ENCODE measurements at regions not wholly inside any gene's neighbourhood (a gene's known extent, or its start where the extent isn't known, plus 50 kb on each side); places are given as distances from the start of the nearest gene placed in this dataset.

DNA sequence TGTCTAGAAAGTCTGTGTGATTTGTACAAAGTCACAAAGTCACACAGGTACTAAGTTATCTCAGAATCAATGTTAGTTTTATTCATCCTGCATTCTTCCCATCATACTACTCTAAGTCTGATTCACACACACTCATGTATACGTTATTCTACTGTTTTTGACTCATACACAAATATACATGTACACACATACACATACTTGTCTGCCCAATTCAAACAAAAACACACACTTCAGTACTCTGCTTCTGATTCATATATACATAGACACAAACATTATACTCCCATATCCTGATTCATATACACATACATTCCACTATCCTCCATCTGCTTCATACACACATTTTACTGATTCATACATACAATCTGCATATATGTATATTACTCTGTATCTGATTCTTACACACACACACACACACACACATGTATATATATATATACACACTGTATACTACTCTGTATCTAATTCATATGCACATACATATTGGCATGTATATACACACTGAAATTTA is 69.3 kb downstream of the KLF12 start:
- Mint-ChIP-seq H3K27ac (no peak overlapping the region), H3K4me1 (ENCODE audit: unreplicated experiment) (peaks cover 35% of the 10 kb centered on the region), H3K36me3 (peaks cover 25% of the 10 kb centered on the region), H3K27me3 (no peaks in the 10 kb centered on the region), H3K4me3 (no peak overlapping the region), H3K9me3 (peaks cover 7% of the 10 kb centered on the region)
- TF ChIP-seq, protein P1, sequence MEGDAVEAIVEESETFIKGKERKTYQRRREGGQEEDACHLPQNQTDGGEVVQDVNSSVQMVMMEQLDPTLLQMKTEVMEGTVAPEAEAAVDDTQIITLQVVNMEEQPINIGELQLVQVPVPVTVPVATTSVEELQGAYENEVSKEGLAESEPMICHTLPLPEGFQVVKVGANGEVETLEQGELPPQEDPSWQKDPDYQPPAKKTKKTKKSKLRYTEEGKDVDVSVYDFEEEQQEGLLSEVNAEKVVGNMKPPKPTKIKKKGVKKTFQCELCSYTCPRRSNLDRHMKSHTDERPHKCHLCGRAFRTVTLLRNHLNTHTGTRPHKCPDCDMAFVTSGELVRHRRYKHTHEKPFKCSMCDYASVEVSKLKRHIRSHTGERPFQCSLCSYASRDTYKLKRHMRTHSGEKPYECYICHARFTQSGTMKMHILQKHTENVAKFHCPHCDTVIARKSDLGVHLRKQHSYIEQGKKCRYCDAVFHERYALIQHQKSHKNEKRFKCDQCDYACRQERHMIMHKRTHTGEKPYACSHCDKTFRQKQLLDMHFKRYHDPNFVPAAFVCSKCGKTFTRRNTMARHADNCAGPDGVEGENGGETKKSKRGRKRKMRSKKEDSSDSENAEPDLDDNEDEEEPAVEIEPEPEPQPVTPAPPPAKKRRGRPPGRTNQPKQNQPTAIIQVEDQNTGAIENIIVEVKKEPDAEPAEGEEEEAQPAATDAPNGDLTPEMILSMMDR (conservative IDR thresholded peaks at IDR 0.05) = no peak
- no peak for DNase-seq (ENCODE audit: extremely low spot score, unreplicated experiment)

DNA sequence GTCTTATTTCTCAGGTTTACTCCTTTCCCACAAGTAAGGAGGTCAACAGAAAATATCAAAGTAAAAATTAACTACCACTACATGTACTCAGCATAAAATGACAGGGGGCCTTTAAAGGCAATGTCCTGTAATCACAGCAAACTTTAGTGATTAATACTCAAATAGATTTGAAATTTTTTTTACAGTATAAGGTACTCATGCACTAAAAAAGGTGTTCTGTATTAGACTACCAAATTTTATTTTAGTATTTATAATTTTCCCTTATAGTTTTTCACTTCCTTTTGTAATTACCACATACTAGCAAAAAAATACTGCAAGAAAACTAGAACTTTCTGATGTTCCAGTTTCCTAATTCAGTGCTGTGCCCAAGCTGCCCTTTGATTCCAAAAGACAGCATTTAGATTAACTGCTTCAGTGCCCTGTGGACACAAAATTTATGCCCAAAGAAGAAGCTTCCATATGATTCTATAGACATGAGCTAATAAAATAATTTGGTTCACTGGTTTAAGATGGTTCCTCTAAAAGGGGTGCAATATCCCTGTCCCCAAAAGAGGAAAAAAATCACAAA is 70.6 kb downstream of the KLF12 start:
- TF ChIP-seq, protein P1 (conservative IDR thresholded peaks at IDR 0.05) = no peak
- DNase-seq (ENCODE audit: extremely low spot score, unreplicated experiment) = no peak
- Mint-ChIP-seq H3K9me3 (peaks cover 10% of the 10 kb centered on the region), H3K27ac (no peak overlapping the region), H3K27me3 (no peaks in the 10 kb centered on the region), H3K36me3 (peaks cover 23% of the 10 kb centered on the region), H3K4me3 (no peak overlapping the region), H3K4me1 (ENCODE audit: unreplicated experiment) (peaks cover 35% of the 10 kb centered on the region)

DNA sequence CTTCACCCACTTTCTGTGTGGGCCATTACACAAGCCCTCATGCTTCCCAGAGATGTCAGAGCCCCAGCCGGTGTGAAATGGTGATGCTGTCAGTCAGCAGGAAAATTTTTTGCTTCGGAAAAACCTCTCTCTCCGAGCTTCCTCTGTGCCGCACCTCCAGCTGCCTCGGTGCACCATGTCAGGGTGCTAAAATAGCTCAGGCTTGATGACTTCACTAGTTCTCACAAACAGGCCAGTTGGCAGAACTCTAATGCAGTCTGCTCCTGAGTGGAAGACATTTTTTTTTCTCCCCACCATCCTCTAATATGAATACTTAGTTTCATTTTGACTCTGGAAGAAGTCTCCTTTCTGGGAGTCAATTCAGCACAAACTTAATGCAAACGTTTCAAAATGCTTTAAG is 71.3 kb downstream of the KLF12 start:
- Mint-ChIP-seq H3K36me3 (peaks cover 23% of the 10 kb centered on the region), H3K9me3 (peaks cover 10% of the 10 kb centered on the region), H3K27ac (peak overlapping the region; percentile 42), H3K4me1 (ENCODE audit: unreplicated experiment) (peaks cover 35% of the 10 kb centered on the region), H3K4me3 (peak overlapping the region; percentile 55), H3K27me3 (no peaks in the 10 kb centered on the region)
- TF ChIP-seq, protein P1 (conservative IDR thresholded peaks at IDR 0.05) = no peak
- DNase-seq (ENCODE audit: extremely low spot score, unreplicated experiment) = no peak

DNA sequence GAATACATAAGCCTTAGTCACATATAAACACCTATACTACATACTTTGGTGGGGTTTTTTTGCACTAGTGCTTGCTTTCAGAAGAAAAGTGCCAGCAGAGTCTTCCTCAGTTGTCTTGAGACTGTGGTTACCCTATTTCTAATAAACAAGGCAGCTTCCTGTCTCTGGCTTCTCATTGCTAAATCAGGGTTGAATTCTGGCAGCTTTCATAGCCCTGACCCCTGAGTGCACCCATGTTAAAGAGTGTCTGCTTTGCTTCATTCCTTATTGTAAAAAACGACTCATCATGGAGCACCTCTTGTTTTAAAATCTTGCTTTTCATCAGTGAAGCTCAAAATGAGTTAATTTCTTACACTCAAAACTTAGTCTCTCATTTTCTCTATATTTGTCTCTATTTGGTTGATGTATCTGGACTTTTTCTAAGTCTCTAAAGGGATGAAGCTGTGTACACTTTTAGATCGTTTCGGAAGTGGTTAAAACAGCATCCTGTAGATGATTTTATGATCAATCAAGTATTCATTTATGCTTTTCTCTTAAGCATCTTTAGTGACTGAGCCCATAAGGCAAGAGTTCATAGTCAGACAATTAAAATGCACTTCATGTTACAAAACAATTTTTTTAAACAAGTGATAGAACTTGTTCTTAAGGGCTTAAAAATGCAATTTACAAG is 72.1 kb downstream of the KLF12 start:
- TF ChIP-seq, protein P1 (conservative IDR thresholded peaks at IDR 0.05) = no peak
- H3K4me3 Mint-ChIP-seq = no peak overlapping the region
- H3K27ac Mint-ChIP-seq = peak overlapping the region; percentile 5
- H3K4me1 Mint-ChIP-seq (ENCODE audit: unreplicated experiment) = peaks cover 36% of the 10 kb centered on the region
- H3K27me3 Mint-ChIP-seq = no peaks in the 10 kb centered on the region
- peaks cover 14% of the 10 kb centered on the region for H3K9me3 Mint-ChIP-seq
- H3K36me3 Mint-ChIP-seq = peaks cover 28% of the 10 kb centered on the region
- no peak for DNase-seq (ENCODE audit: extremely low spot score, unreplicated experiment)

DNA sequence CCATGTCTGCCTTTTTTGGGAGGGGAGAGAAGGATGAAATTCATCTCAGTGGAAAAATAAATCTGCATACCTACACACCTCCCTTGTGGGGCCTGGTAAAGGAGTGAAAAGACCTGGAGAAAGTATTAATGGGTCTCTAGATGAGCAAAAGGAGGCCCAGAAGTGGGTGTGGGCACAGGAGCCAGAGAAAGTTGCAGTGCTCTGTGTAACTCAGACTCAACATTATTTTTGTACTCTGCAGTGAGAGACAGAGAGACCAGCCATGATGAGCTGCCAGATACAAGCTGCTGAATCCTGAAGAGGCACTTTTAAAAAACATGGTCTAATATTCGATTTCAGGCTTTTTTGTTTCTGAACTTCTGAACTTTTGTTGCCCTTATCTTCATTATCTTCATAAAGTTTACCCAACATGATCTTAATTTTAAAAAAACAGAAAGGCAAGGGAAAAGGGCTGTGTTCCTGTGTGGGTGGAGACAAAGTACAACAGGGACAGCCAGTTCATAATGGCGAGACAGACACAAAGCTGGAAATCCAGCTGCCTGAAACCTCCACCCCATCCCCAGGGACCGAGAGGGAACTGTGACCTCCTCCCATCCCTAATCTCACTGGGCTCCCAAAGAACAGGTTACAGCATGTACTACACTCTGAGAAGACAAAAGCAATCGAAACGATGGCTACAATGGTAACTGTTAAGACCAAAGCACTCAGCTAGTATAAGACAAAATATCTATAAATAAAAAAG is 77.2 kb downstream of the KLF12 start:
- peaks cover 23% of the 10 kb centered on the region for H3K4me1 Mint-ChIP-seq (ENCODE audit: unreplicated experiment)
- peak overlapping the region; percentile 81 for H3K27ac Mint-ChIP-seq
- peaks cover 18% of the 10 kb centered on the region for H3K36me3 Mint-ChIP-seq

More for the DNA sequence above, 77.2 kb downstream of the KLF12 start:
- DNase-seq (ENCODE audit: extremely low spot score, unreplicated experiment) = no peak
- Mint-ChIP-seq H3K4me3 (peak overlapping the region; percentile 70), H3K9me3 (peaks cover 14% of the 10 kb centered on the region), H3K27me3 (no peaks in the 10 kb centered on the region)
- TF ChIP-seq, protein P1 (conservative IDR thresholded peaks at IDR 0.05) = no peak

Data from type B pancreatic cell (in vitro differentiated cells).